Type B pancreatic cell (in vitro differentiated cells): ENCODE measurements at regions not wholly inside any gene's neighbourhood (a gene's known extent, or its start where the extent isn't known, plus 50 kb on each side); places are given as distances from the start of the nearest gene placed in this dataset.

ENCODE experiments used
- DNase-seq: peaks from one replicate; pipeline ENCODE4 v3.0.0; 2021; ENCODE audit warnings: mixed read lengths; ENCODE audit not compliant: unreplicated experiment; ENCODE audit errors: extremely low spot score
- H3K27ac Mint-ChIP-seq: 2 replicates; pipeline ENCODE4 v1.8.0; 2021; ENCODE audit warnings: mild to moderate bottlenecking, mixed read lengths
- H3K27me3 Mint-ChIP-seq: 2 replicates; pipeline ENCODE4 v1.8.0; 2021; ENCODE audit warnings: mixed read lengths
- H3K36me3 Mint-ChIP-seq: 2 replicates; pipeline ENCODE4 v1.8.0; 2021; ENCODE audit warnings: mixed read lengths
- H3K4me1 Mint-ChIP-seq: one replicate; pipeline ENCODE4 v1.8.0; 2021; ENCODE audit warnings: mixed read lengths; ENCODE audit not compliant: unreplicated experiment
- H3K4me3 Mint-ChIP-seq: 2 replicates; pipeline ENCODE4 v1.8.0; 2021; ENCODE audit warnings: mild to moderate bottlenecking, mixed read lengths
- H3K9me3 Mint-ChIP-seq: 2 replicates; pipeline ENCODE4 v1.8.0; 2021; ENCODE audit warnings: mixed read lengths
- CTCF ChIP-seq: fragments of 200-600 bp; sonication (generic); conservative IDR thresholded peaks from 2 replicates; pipeline ENCODE4 v1.5.0; 2021; ENCODE audit warnings: antibody characterized with exemption, mild to moderate bottlenecking

- no peak overlapping the region for H3K27ac Mint-ChIP-seq
- no peak for TF ChIP-seq CTCF
- no peaks in the 10 kb centered on the region for H3K36me3 Mint-ChIP-seq
- H3K27me3 Mint-ChIP-seq: no peaks in the 10 kb centered on the region
- no peak for DNase-seq
- H3K4me1 Mint-ChIP-seq: no peaks in the 10 kb centered on the region
- peaks cover 13% of the 10 kb centered on the region for H3K9me3 Mint-ChIP-seq
- H3K4me3 Mint-ChIP-seq: no peak overlapping the region
Measured at GRCh38 chrX:8890794-8891193, 89.6 kb upstream of the FAM9A start.

GRCh38 chrX:8887004-8887403 lies 85.8 kb upstream of the FAM9A start:
- no peaks in the 10 kb centered on the region for H3K36me3 Mint-ChIP-seq
- DNase-seq: no peak
- no peak overlapping the region for H3K4me3 Mint-ChIP-seq
- no peaks in the 10 kb centered on the region for H3K27me3 Mint-ChIP-seq
- H3K4me1 Mint-ChIP-seq: no peaks in the 10 kb centered on the region
- H3K27ac Mint-ChIP-seq: no peak overlapping the region
- TF ChIP-seq CTCF: no peak
- no peaks in the 10 kb centered on the region for H3K9me3 Mint-ChIP-seq

GRCh38 chrX:8879750-8880149 lies 78.6 kb upstream of the FAM9A start:
- H3K36me3 Mint-ChIP-seq: no peaks in the 10 kb centered on the region
- H3K4me1 Mint-ChIP-seq: no peaks in the 10 kb centered on the region
- H3K27me3 Mint-ChIP-seq: no peaks in the 10 kb centered on the region
- no peak overlapping the region for H3K4me3 Mint-ChIP-seq
- H3K9me3 Mint-ChIP-seq: no peaks in the 10 kb centered on the region
- TF ChIP-seq CTCF: peak; percentile 65
- H3K27ac Mint-ChIP-seq: no peak overlapping the region
- DNase-seq: no peak

GRCh38 chrX:8873956-8874355 lies 72.8 kb upstream of the FAM9A start:
- Mint-ChIP-seq H3K27me3 (no peaks in the 10 kb centered on the region), H3K27ac (no peak overlapping the region), H3K36me3 (no peaks in the 10 kb centered on the region), H3K4me3 (no peak overlapping the region), H3K9me3 (no peaks in the 10 kb centered on the region), H3K4me1 (no peaks in the 10 kb centered on the region)
- no peak for TF ChIP-seq CTCF
- no peak for DNase-seq

GRCh38 chrX:8873102-8873501 lies 71.9 kb upstream of the FAM9A start:
- Mint-ChIP-seq H3K9me3 (no peaks in the 10 kb centered on the region), H3K4me3 (no peak overlapping the region), H3K4me1 (no peaks in the 10 kb centered on the region), H3K27ac (no peak overlapping the region), H3K36me3 (no peaks in the 10 kb centered on the region), H3K27me3 (no peaks in the 10 kb centered on the region)
- no peak for DNase-seq
- no peak for TF ChIP-seq CTCF

- DNase-seq: no peak
- no peak overlapping the region for H3K27ac Mint-ChIP-seq
Measured at GRCh38 chrX:8870411-8870810, 69.2 kb upstream of the FAM9A start.

More at GRCh38 chrX:8870411-8870810, 69.2 kb upstream of the FAM9A start:
- Mint-ChIP-seq H3K9me3 (no peaks in the 10 kb centered on the region), H3K4me1 (no peaks in the 10 kb centered on the region), H3K4me3 (no peak overlapping the region), H3K36me3 (no peaks in the 10 kb centered on the region), H3K27me3 (no peaks in the 10 kb centered on the region)
- TF ChIP-seq CTCF: no peak
